ENCODE measurements at regions not wholly inside any gene's neighbourhood (a gene's known extent, or its start where the extent isn't known, plus 50 kb on each side); places are given as distances from the start of the nearest gene placed in this dataset.

- TF ChIP-seq, protein P1, sequence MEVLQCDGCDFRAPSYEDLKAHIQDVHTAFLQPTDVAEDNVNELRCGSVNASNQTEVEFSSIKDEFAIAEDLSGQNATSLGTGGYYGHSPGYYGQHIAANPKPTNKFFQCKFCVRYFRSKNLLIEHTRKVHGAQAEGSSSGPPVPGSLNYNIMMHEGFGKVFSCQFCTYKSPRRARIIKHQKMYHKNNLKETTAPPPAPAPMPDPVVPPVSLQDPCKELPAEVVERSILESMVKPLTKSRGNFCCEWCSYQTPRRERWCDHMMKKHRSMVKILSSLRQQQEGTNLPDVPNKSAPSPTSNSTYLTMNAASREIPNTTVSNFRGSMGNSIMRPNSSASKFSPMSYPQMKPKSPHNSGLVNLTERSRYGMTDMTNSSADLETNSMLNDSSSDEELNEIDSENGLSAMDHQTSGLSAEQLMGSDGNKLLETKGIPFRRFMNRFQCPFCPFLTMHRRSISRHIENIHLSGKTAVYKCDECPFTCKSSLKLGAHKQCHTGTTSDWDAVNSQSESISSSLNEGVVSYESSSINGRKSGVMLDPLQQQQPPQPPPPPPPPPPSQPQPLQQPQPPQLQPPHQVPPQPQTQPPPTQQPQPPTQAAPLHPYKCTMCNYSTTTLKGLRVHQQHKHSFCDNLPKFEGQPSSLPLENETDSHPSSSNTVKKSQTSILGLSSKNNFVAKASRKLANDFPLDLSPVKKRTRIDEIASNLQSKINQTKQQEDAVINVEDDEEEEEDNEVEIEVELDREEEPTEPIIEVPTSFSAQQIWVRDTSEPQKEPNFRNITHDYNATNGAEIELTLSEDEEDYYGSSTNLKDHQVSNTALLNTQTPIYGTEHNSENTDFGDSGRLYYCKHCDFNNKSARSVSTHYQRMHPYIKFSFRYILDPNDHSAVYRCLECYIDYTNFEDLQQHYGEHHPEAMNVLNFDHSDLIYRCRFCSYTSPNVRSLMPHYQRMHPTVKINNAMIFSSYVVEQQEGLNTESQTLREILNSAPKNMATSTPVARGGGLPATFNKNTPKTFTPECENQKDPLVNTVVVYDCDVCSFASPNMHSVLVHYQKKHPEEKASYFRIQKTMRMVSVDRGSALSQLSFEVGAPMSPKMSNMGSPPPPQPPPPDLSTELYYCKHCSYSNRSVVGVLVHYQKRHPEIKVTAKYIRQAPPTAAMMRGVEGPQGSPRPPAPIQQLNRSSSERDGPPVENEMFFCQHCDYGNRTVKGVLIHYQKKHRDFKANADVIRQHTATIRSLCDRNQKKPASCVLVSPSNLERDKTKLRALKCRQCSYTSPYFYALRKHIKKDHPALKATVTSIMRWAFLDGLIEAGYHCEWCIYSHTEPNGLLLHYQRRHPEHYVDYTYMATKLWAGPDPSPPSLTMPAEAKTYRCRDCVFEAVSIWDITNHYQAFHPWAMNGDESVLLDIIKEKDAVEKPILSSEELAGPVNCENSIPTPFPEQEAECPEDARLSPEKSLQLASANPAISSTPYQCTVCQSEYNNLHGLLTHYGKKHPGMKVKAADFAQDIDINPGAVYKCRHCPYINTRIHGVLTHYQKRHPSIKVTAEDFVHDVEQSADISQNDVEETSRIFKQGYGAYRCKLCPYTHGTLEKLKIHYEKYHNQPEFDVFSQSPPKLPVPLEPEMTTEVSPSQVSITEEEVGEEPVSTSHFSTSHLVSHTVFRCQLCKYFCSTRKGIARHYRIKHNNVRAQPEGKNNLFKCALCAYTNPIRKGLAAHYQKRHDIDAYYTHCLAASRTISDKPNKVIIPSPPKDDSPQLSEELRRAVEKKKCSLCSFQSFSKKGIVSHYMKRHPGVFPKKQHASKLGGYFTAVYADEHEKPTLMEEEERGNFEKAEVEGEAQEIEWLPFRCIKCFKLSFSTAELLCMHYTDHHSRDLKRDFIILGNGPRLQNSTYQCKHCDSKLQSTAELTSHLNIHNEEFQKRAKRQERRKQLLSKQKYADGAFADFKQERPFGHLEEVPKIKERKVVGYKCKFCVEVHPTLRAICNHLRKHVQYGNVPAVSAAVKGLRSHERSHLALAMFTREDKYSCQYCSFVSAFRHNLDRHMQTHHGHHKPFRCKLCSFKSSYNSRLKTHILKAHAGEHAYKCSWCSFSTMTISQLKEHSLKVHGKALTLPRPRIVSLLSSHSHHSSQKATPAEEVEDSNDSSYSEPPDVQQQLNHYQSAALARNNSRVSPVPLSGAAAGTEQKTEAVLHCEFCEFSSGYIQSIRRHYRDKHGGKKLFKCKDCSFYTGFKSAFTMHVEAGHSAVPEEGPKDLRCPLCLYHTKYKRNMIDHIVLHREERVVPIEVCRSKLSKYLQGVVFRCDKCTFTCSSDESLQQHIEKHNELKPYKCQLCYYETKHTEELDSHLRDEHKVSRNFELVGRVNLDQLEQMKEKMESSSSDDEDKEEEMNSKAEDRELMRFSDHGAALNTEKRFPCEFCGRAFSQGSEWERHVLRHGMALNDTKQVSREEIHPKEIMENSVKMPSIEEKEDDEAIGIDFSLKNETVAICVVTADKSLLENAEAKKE (CRISPR knock-in tag; IDR thresholded peaks at IDR 0.05) = no peak
- TF ChIP-seq CTCF (conservative IDR thresholded peaks at IDR 0.05; ENCODE audit: low read depth in 2 of 2) (no peak), NANOG (IDR thresholded peaks at IDR 0.05; ENCODE audit: borderline replicate concordance) (no peak), ZNF331 (CRISPR knock-in tag; IDR thresholded peaks at IDR 0.05; ENCODE audit: low read depth) (no peak)
Observed at GRCh38 chr2:17263570-17263968, 254.7 kb downstream of the RAD51AP2 start (continued).

DNA sequence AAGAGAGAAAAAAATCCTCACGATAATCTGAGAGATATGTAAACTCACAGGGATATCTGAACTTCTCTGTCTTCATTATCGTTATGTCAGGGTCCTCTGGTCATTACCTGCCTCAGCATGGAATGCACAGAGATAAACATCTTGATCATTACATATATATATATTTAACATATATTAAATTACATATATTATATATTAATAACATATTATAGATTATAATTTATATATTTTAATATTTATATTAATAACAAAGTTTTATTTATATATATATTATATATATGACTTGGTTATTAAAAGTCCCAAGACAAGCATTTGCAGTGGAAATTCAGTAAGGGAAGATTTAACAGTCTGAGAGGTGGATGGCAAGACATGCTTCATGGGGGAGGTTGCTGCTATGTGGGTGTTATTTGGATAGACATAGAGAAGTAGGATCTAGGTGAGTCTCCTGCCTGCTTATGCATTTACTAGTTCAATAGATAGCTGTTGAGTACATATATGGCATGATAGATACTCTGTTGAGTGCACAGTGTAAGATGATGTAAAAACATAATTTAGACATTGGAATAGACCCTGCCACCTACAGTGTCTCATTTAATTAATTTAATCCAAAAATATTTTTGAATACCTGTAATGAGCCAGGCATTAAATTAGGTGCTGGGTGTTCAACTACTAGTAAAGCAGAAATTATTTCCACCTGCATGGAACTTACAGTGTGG is 255.2 kb downstream of the RAD51AP2 start:
- no peak for ATAC-seq
- no peak overlapping the region for H3K4me3 Mint-ChIP-seq
- TF ChIP-seq CTCF (conservative IDR thresholded peaks at IDR 0.05; ENCODE audit: low read depth in 2 of 2) = no peak
- TF ChIP-seq POLR2AphosphoS5 (IDR thresholded peaks at IDR 0.05; ENCODE audit: low read depth) = no peak
- TF ChIP-seq ZNF331 (CRISPR knock-in tag; IDR thresholded peaks at IDR 0.05; ENCODE audit: low read depth) = no peak
- TF ChIP-seq EZH2phosphoT487 (IDR thresholded peaks at IDR 0.05; ENCODE audit: unreplicated experiment) = no peak
- no peak for TF ChIP-seq ETS1 (IDR thresholded peaks at IDR 0.05)
- no peak for TF ChIP-seq NANOG (IDR thresholded peaks at IDR 0.05; ENCODE audit: borderline replicate concordance)
- TF ChIP-seq CREB1 (CRISPR knock-in tag; IDR thresholded peaks at IDR 0.05; ENCODE audit: low read depth) = no peak
- TF ChIP-seq JUNB (IDR thresholded peaks at IDR 0.05; ENCODE audit: unreplicated experiment) = no peak
- no peak for TF ChIP-seq STAT1 (IDR thresholded peaks at IDR 0.05; ENCODE audit: unreplicated experiment)

More for the DNA sequence above, 255.2 kb downstream of the RAD51AP2 start:
- no peak overlapping the region for H3K4me2 ChIP-seq
- H3K27ac ChIP-seq (ENCODE audit: low read depth) = no peak overlapping the region
- Mint-ChIP-seq H3K27ac (no peak overlapping the region), H3K27me3 (ENCODE audit: insufficient read depth, low read depth, poor library complexity) (peaks cover 2% of the 10 kb centered on the region), H3K4me1 (peaks cover 8% of the 10 kb centered on the region), H3K36me3 (ENCODE audit: low read depth) (no peaks in the 10 kb centered on the region), H3K9me3 (no peaks in the 10 kb centered on the region)
- no peaks in the 10 kb centered on the region for H3F3A ChIP-seq (replicated peaks; ENCODE audit: low read depth)
- no peak for DNase-seq (ENCODE audit: low spot score)
- H3K4me3 ChIP-seq = no peak overlapping the region
- H3K79me2 ChIP-seq (replicated peaks; ENCODE audit: insufficient read depth) = no peaks in the 10 kb centered on the region
- no peak overlapping the region for H2AFZ ChIP-seq
- H4K20me1 ChIP-seq (replicated peaks; ENCODE audit: insufficient read depth) = no peaks in the 10 kb centered on the region
- no peaks in the 10 kb centered on the region for H3K9me2 ChIP-seq (ENCODE audit: insufficient read depth)
- H3K4me1 ChIP-seq (ENCODE audit: insufficient read depth) = peaks cover 6% of the 10 kb centered on the region; the same call in 1 of the 2 replicates
- H3K27me3 ChIP-seq (ENCODE audit: insufficient read depth) = no peaks in the 10 kb centered on the region
- no peaks in the 10 kb centered on the region for H3K36me3 ChIP-seq (ENCODE audit: insufficient read depth)

Data from GM23338 (cell line).